K562 (cell line): ENCODE measurements at regions not wholly inside any gene's neighbourhood (a gene's known extent, or its start where the extent isn't known, plus 50 kb on each side); places are given as distances from the start of the nearest gene placed in this dataset.
A peak's percentile ranks its signal among the peaks of the same experiment; 100 is the strongest.
"Not testable (repeated sequence)": the region's sequence is repeated elsewhere in the genome, so short reads cannot be mapped to it uniquely, and the experiment has no call there.

Experiments used
- ATAC-seq: fragments of 200-7000 bp; cut with Tn5 transposase; 3 replicates; pipeline ENCODE4 v1.9.1; 2020; ENCODE audit warnings: moderate library complexity
- BruUV-seq: library from RNA; stranded (reverse); fragments of 400-500 nt; replicated peaks from 2 replicates; lab custom pipeline; 2021; lab: Mats Ljungman, UMichigan
- CTCF ChIA-PET: fragments of 300-600 bp; formaldehyde crosslinking; extraction: SDS; loops from one replicate; lab custom pipeline; 2021; ENCODE audit warnings: low intra/inter-chr PET ratio; lab: Yijun Ruan, JAX
- POLR2A ChIA-PET: fragments of 300-600, 350-650 bp; sonication (Branson Sonifier 250); formaldehyde crosslinking; extraction: SDS; loops from one replicate; lab custom pipeline; 2021; ENCODE audit warnings: antibody characterized with exemption, inconsistent platforms; lab: Yijun Ruan, JAX
- DNase-seq, 4 experiments: peaks; one replicate each; pipeline versions ENCODE4 v3.0.0 to v3.0.0-alpha.2; 2011 to 2018; ENCODE audit warnings: low spot score in 3 of 4, mixed read lengths in 3 of 4; ENCODE audit errors: extremely low read depth in 1 of 4
- FAIRE-seq: peaks from 2 replicates; lab custom pipeline; 2011; peaks lifted over from hg19 to GRCh38; lab: Jason Lieb, UNC
- H2AFZ ChIP-seq: 2 replicates; pipeline ENCODE4 v1.6.0; 2011; ENCODE audit warnings: low read depth, low read length, control low read depth, inconsistent platforms
- H3K27ac ChIP-seq: fragments of 200-600 bp; 3 replicates; pipeline ENCODE4 v1.8.0; 2011; ENCODE audit warnings: low read depth, mild to moderate bottlenecking, control low read depth, inconsistent platforms, low read length, moderate library complexity, mixed read lengths; ENCODE audit errors: extremely low read depth
- H3K27me3 ChIP-seq, 2 experiments: fragments of 300-600 bp in 1 of 2; 2 replicates in 1 of 2; 3 replicates in 1 of 2; pipeline versions ENCODE4 v1.6.0 to v1.8.0; 2011; ENCODE audit warnings: inconsistent platforms in 2 of 2, low read length in 2 of 2, mild to moderate bottlenecking in 1 of 2, mixed read lengths in 1 of 2, moderate library complexity in 1 of 2; ENCODE audit not compliant: control insufficient read depth in 2 of 2, insufficient read depth in 2 of 2
- H3K36me3 ChIP-seq: fragments of 300-600 bp; 3 replicates; pipeline ENCODE4 v1.8.0; 2011; ENCODE audit warnings: mild to moderate bottlenecking, low read length, inconsistent platforms; ENCODE audit not compliant: control insufficient read depth, insufficient read depth
- H3K4me1 ChIP-seq, 2 experiments: fragments of 200-600 bp in 1 of 2; replicated peaks in 1 of 2; 2 replicates in 1 of 2; 3 replicates in 1 of 2; pipeline versions ENCODE4 v1.5.1 to v1.8.0; 2011; ENCODE audit warnings: inconsistent platforms in 2 of 2, low read length in 2 of 2, mild to moderate bottlenecking in 1 of 2, mixed read lengths in 1 of 2, moderate library complexity in 1 of 2; ENCODE audit not compliant: control insufficient read depth in 2 of 2, insufficient read depth in 2 of 2
- H3K4me2 ChIP-seq: 2 replicates; pipeline ENCODE4 v1.6.1; 2011; ENCODE audit warnings: low read length, control low read depth, inconsistent platforms, mixed read lengths; ENCODE audit not compliant: insufficient read depth
- H3K4me3 ChIP-seq: fragments of 200-600 bp; sonication (generic), shearing (Covaris generic); 2 replicates; pipeline ENCODE4 v1.5.1; 2016; ENCODE audit warnings: control low read depth, inconsistent platforms
- H3K79me2 ChIP-seq: fragments of 200-600 bp; 3 replicates; pipeline ENCODE4 v1.8.0; 2011; ENCODE audit warnings: low read length, inconsistent platforms; ENCODE audit not compliant: control insufficient read depth, insufficient read depth
- H3K9ac ChIP-seq, 2 experiments: 2 replicates each; pipeline versions ENCODE4 v1.6.0 to v1.6.1; 2011; ENCODE audit warnings: low read depth in 2 of 2, low read length in 2 of 2, control low read depth in 1 of 2, inconsistent platforms in 1 of 2, mild to moderate bottlenecking in 1 of 2, mixed read lengths in 1 of 2; ENCODE audit not compliant: insufficient read depth in 1 of 2
- H3K9me1 ChIP-seq: one replicate; pipeline ENCODE4 v1.6.0; 2011; ENCODE audit warnings: inconsistent platforms, mild to moderate bottlenecking, low read length, moderate library complexity; ENCODE audit not compliant: control insufficient read depth, insufficient read depth
- H3K9me3 ChIP-seq: replicated peaks from 2 replicates; pipeline ENCODE4 v1.5.1; 2011; ENCODE audit warnings: low read depth, low read length, inconsistent platforms; ENCODE audit not compliant: control insufficient read depth, insufficient read depth
- H4K20me1 ChIP-seq: replicated peaks from 2 replicates; pipeline ENCODE4 v1.6.1; 2011; ENCODE audit warnings: low read length, inconsistent platforms, mixed read lengths; ENCODE audit not compliant: control insufficient read depth, insufficient read depth
- ASH1L ChIP-seq: fragments of 450-650 bp; IDR thresholded peaks from 2 replicates; pipeline ENCODE4 v1.6.1; 2018; ENCODE audit warnings: borderline replicate concordance, mild to moderate bottlenecking, low read depth; ENCODE audit not compliant: partially characterized antibody
- C11orf30 ChIP-seq: fragments of 450-650 bp; IDR thresholded peaks from 2 replicates; pipeline ENCODE4 v1.6.1; 2016; ENCODE audit warnings: low read depth, mild to moderate bottlenecking
- CC2D1A ChIP-seq: fragments of 450-650 bp; IDR thresholded peaks from 2 replicates; pipeline ENCODE4 v1.6.1; 2017; ENCODE audit warnings: mild to moderate bottlenecking
- MAFG ChIP-seq: fragments of 450-650 bp; conservative IDR thresholded peaks from 2 replicates; pipeline ENCODE4 v1.6.1; 2016; ENCODE audit warnings: missing genetic modification characterization, missing compliant biosample characterization
- NFYB ChIP-seq: IDR thresholded peaks from 2 replicates; pipeline ENCODE4 v1.6.1; 2011; ENCODE audit warnings: mild to moderate bottlenecking, moderate library complexity; ENCODE audit not compliant: insufficient read length; ENCODE audit errors: extremely low read depth
- ZNF316 ChIP-seq: fragments of 450-650 bp; IDR thresholded peaks from 2 replicates; pipeline ENCODE4 v1.6.1; 2016
- WGBS: fragments of 100-300 bp; shearing (Covaris generic); methylation state at CpG from one replicate; pipeline ENCODE4 v1.1.6; 2016; ENCODE audit warnings: low coverage, mixed read lengths; ENCODE audit not compliant: insufficient coverage; ENCODE audit errors: missing lambda C conversion rate; 5-methylcytosine and 5-hydroxymethylcytosine counted together
- in situ Hi-C: fragments of 300-500 bp; cut with MboI; formaldehyde crosslinking; loops from 4 replicates; pipeline ENCODE4 v1.15.0; 2018; ENCODE audit warnings: inconsistent platforms, mixed read lengths
- intact Hi-C: fragments of 100-400 bp; cut with micrococcal nuclease; formaldehyde crosslinking; loops from 2 replicates; pipeline ENCODE4 v1.14.2; 2022

- H3K4me3 ChIP-seq, H3K4me1 ChIP-seq, H3K9me3 ChIP-seq, H3K9ac ChIP-seq, BruUV-seq, H3K27ac ChIP-seq, H4K20me1 ChIP-seq, H3K27me3 ChIP-seq, H3K36me3 ChIP-seq, POLR2A ChIA-PET: not testable (repeated sequence)
- peak; percentile 86 for TF ChIP-seq ZNF316
- peak; percentile 66 for TF ChIP-seq C11orf30
- peak; percentile 23; the same call in 1 of the 2 replicates for TF ChIP-seq MAFG (tag)
- TF ChIP-seq, all 486 proteins: peak for 3; not testable (repeated sequence) for 483
- in situ Hi-C loops, H3K9me1 ChIP-seq, intact Hi-C loops, H2AFZ ChIP-seq, FAIRE-seq, H3K79me2 ChIP-seq, CTCF ChIA-PET, H3K4me2 ChIP-seq, ATAC-seq, DNase-seq: not testable (repeated sequence)
These were observed 1372.8 kb upstream of the CDH18 start for GRCh38 chr5:21360754-21361153.

DNA sequence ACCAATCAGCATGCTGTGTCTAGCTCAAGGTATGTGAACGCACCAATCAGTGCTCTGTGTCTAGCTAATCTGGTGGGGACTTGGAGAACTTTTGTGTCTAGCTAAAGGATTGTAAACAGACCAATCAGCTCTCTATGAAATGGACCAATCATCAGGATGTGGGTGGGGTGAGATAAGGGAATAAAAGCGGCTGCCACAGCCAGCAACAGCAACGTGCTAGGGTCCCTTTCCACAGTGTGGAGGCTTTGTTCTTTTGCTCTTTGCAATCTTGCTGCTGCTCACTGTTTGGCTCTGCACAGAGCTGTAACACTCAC, 1353.9 kb upstream of the CDH18 start:
- 0% methylated on average over 2 of the region's 3 CpGs for WGBS
- H3K27me3 ChIP-seq, H3K4me1 ChIP-seq, H3K9me1 ChIP-seq, POLR2A ChIA-PET, H4K20me1 ChIP-seq, in situ Hi-C loops, H3K4me2 ChIP-seq, intact Hi-C loops, H3K9me3 ChIP-seq, H3K4me3 ChIP-seq, FAIRE-seq, H3K79me2 ChIP-seq, CTCF ChIA-PET, H3K9ac ChIP-seq, H2AFZ ChIP-seq, H3K36me3 ChIP-seq, H3K27ac ChIP-seq, BruUV-seq: not testable (repeated sequence)
- TF ChIP-seq CC2D1A (peak; percentile 17; the same call in 1 of the 2 replicates), ASH1L (peak; percentile 33), NFYB (peak; percentile 57)
- DNase-seq (peak in 1 of 4 experiments; percentile 10), ATAC-seq (peak; percentile 51; the same call in 1 of the 3 replicates)
